IMR-90 (cell line): ENCODE measurements at regions not wholly inside any gene's neighbourhood (a gene's known extent, or its start where the extent isn't known, plus 50 kb on each side); places are given as distances from the start of the nearest gene placed in this dataset.
A peak's percentile ranks its signal among the peaks of the same experiment; 100 is the strongest.

Experiments
- ATAC-seq: fragments of 200-7000 bp; cut with Tn5 transposase; 2 replicates; pipeline ENCODE4 v1.9.1; 2020; ENCODE audit warnings: low read depth, mild to moderate bottlenecking, moderate library complexity
- BruUV-seq: library from RNA; stranded (reverse); fragments of 400-500 nt; replicated peaks from 2 replicates; lab custom pipeline; 2021; lab: Mats Ljungman, UMichigan
- CTCF ChIA-PET: fragments of 300-600 bp; formaldehyde crosslinking; extraction: SDS; loops from one replicate; lab custom pipeline; 2021; ENCODE audit warnings: antibody characterized with exemption; lab: Yijun Ruan, JAX
- POLR2A ChIA-PET: fragments of 300-600 bp; sonication (Branson Sonifier 250); formaldehyde crosslinking; loops from one replicate; lab custom pipeline; 2022; ENCODE audit warnings: antibody characterized with exemption; ENCODE audit not compliant: unreplicated experiment; lab: Charles Lee
- DNase-seq: peaks from one replicate; pipeline ENCODE4 v3.0.0; 2013
- H2AFZ ChIP-seq: replicated peaks from 2 replicates; pipeline ENCODE3; 2013; ENCODE audit warnings: low read length, mild to moderate bottlenecking; ENCODE audit not compliant: poor library complexity
- H2AK5ac ChIP-seq: 2 replicates; pipeline ENCODE4 v1.6.1; 2013; ENCODE audit warnings: low read depth, low read length, inconsistent platforms
- H2AK9ac ChIP-seq: replicated peaks from 2 replicates; pipeline ENCODE3; 2013; ENCODE audit warnings: mild to moderate bottlenecking, low read depth, low read length, moderate library complexity; ENCODE audit not compliant: poor library complexity
- H2BK120ac ChIP-seq: 2 replicates; pipeline ENCODE4 v1.6.1; 2013; ENCODE audit warnings: low read depth, low read length, inconsistent platforms
- H2BK15ac ChIP-seq: 3 replicates; pipeline ENCODE4 v1.6.1; 2013; ENCODE audit warnings: low read depth, low read length, inconsistent platforms
- H2BK20ac ChIP-seq: 2 replicates; pipeline ENCODE4 v1.6.1; 2013; ENCODE audit warnings: low read depth, mild to moderate bottlenecking, inconsistent platforms, low read length, moderate library complexity
- H2BK5ac ChIP-seq: 2 replicates; pipeline ENCODE4 v1.6.1; 2013; ENCODE audit warnings: mild to moderate bottlenecking, low read depth, low read length, inconsistent platforms; ENCODE audit not compliant: poor library complexity, severe bottlenecking
- H3K14ac ChIP-seq: replicated peaks from 2 replicates; pipeline ENCODE4 v1.6.1; 2013; ENCODE audit warnings: low read depth, low read length, inconsistent platforms
- H3K18ac ChIP-seq: 2 replicates; pipeline ENCODE4 v1.6.1; 2013; ENCODE audit warnings: low read depth, low read length, control low read depth
- H3K23ac ChIP-seq: 2 replicates; pipeline ENCODE4 v1.6.1; 2013; ENCODE audit warnings: low read depth, low read length, inconsistent platforms
- H3K27ac ChIP-seq: 2 replicates; pipeline ENCODE4 v1.5.1; 2013; ENCODE audit warnings: mild to moderate bottlenecking, control low read depth, low read length; ENCODE audit not compliant: insufficient read depth
- H3K27me3 ChIP-seq: 2 replicates; pipeline ENCODE4 v1.6.1; 2013; ENCODE audit warnings: low read length; ENCODE audit not compliant: control insufficient read depth, insufficient read depth
- H3K36me3 ChIP-seq: 2 replicates; pipeline ENCODE4 v1.6.1; 2013; ENCODE audit warnings: low read length, mixed read lengths; ENCODE audit not compliant: control insufficient read depth, insufficient read depth
- H3K4ac ChIP-seq: 2 replicates; pipeline ENCODE4 v1.6.1; 2013; ENCODE audit warnings: low read depth, low read length, inconsistent platforms
- H3K4me1 ChIP-seq: 2 replicates; pipeline ENCODE4 v1.6.1; 2013; ENCODE audit warnings: low read length, mixed read lengths; ENCODE audit not compliant: control insufficient read depth, insufficient read depth
- H3K4me2 ChIP-seq: 2 replicates; pipeline ENCODE4 v1.6.1; 2013; ENCODE audit warnings: low read depth, mild to moderate bottlenecking, control low read depth, low read length, moderate library complexity
- H3K4me3 ChIP-seq: 2 replicates; pipeline ENCODE4 v1.5.1; 2013; ENCODE audit warnings: low read depth, mild to moderate bottlenecking, control low read depth, low read length, moderate library complexity; ENCODE audit not compliant: insufficient read depth
- H3K56ac ChIP-seq: 2 replicates; pipeline ENCODE4 v1.6.1; 2013; ENCODE audit warnings: low read length, inconsistent platforms; ENCODE audit not compliant: insufficient read depth; ENCODE audit errors: extremely low read depth
- H3K79me1 ChIP-seq, 2 experiments: 2 replicates each; pipeline ENCODE4 v1.6.1; 2013; ENCODE audit warnings: low read length in 2 of 2, inconsistent platforms in 1 of 2, low read depth in 1 of 2
- H3K9ac ChIP-seq: 2 replicates; pipeline ENCODE4 v1.6.1; 2013; ENCODE audit warnings: low read depth, low read length, control low read depth
- H3K9me1 ChIP-seq: 2 replicates; pipeline ENCODE4 v1.6.1; 2013; ENCODE audit warnings: low read length, inconsistent platforms; ENCODE audit not compliant: insufficient read depth
- H3K9me3 ChIP-seq: 2 replicates; pipeline ENCODE4 v1.6.1; 2013; ENCODE audit warnings: low read length; ENCODE audit not compliant: control insufficient read depth, insufficient read depth
- H4K20me1 ChIP-seq: 2 replicates; pipeline ENCODE4 v1.6.1; 2013; ENCODE audit warnings: low read length, inconsistent platforms; ENCODE audit not compliant: insufficient read depth
- H4K5ac ChIP-seq: 2 replicates; pipeline ENCODE4 v1.6.1; 2013; ENCODE audit warnings: mild to moderate bottlenecking, low read depth, low read length, control low read depth
- H4K8ac ChIP-seq, 2 experiments: 2 replicates each; pipeline ENCODE4 v1.6.1; 2013; ENCODE audit warnings: low read depth in 2 of 2, low read length in 2 of 2, control low read depth in 1 of 2, inconsistent platforms in 1 of 2
- H4K91ac ChIP-seq: 2 replicates; pipeline ENCODE4 v1.6.1; 2013; ENCODE audit warnings: low read depth, low read length, inconsistent platforms; ENCODE audit not compliant: insufficient read depth
- CEBPB ChIP-seq: IDR thresholded peaks from 2 replicates; pipeline ENCODE4 v1.6.1; 2012; ENCODE audit warnings: low read depth, low read length, improper control_type of control experiment
- CTCF ChIP-seq: conservative IDR thresholded peaks from 2 replicates; pipeline ENCODE4 v1.5.1; 2012; ENCODE audit warnings: mild to moderate bottlenecking, low read depth, low read length, improper control_type of control experiment
- WGBS, 2 experiments: methylation state at CpG; one replicate each; pipeline versions ENCODE4 v1.1.5 to v1.1.7; 2013; ENCODE audit warnings: missing lambda C conversion rate in 2 of 2; ENCODE audit not compliant: insufficient read length in 1 of 2; ENCODE audit errors: extremely low coverage in 2 of 2; 5-methylcytosine and 5-hydroxymethylcytosine counted together
- dilution Hi-C: fragments of 300-500 bp; cut with HindIII; formaldehyde crosslinking; loops from one replicate; pipeline ENCODE4 v1.14.3; 2018; ENCODE audit warnings: low sequenced_read_pairs; ENCODE audit not compliant: unreplicated experiment
- in situ Hi-C: fragments of 300-500 bp; cut with MboI; formaldehyde crosslinking; loops from 3 replicates; pipeline ENCODE4 v1.14.3; 2019; ENCODE audit warnings: low sequenced_read_pairs, inconsistent platforms, mixed read lengths
- intact Hi-C: fragments of 100-400 bp; cut with micrococcal nuclease; formaldehyde crosslinking; loops from 2 replicates; pipeline ENCODE4 v1.10.0; 2022

DNA sequence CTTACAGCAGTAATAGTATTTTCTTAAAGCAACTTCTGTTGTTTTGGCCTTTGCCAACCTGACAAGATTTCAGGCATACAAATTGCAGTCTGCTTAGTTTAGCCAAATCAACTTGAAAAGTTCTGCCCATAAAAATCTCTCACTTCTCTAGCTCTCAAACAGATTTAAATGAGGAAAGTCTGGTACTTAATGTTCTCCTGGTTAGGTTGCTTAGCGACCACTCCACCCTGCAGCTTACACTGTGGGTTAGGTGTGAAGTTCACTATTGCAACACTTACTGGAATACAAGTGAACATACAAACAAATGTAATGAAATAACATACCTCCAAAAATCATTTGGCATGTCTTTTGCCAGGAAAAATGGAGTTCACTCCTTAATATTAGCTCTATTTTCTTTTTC lies 178.7 kb upstream of the PCDH9 start:
- H3K9ac ChIP-seq, result no peak overlapping the region
- no peak overlapping the region for H2AK9ac ChIP-seq
- H2BK15ac ChIP-seq, result no peak overlapping the region
- no peak for TF ChIP-seq CTCF
- TF ChIP-seq CEBPB, result 0 out of 2 replicates have a peak, but pooled peaks have one; percentile 12
- H2AFZ ChIP-seq, result no peak overlapping the region
- H3K4me3 ChIP-seq, result no peak overlapping the region
- intact Hi-C loops, result no loop called here
- H3K36me3 ChIP-seq, result no peaks in the 10 kb centered on the region
- WGBS, 2 experiments, result no CpG with 5 or more reads among the region's 1 CpG
- H4K91ac ChIP-seq, result no peak overlapping the region
- no peak overlapping the region for H2BK120ac ChIP-seq
- dilution Hi-C loops, result no loop called here
- H3K4me2 ChIP-seq, result no peak overlapping the region
- no peaks in the 10 kb centered on the region for H3K9me3 ChIP-seq
- H4K20me1 ChIP-seq, result no peaks in the 10 kb centered on the region
- H3K4ac ChIP-seq, result no peak overlapping the region
- ChIA-PET CTCF (interaction anchor here (1.0 kb wide), 1 partner anchor 26 kb away, joined by 3 read pairs; no protein-coding TSS in a partner anchor), POLR2A (no interaction called here)
- H2AK5ac ChIP-seq, result no peak overlapping the region
- no peaks in the 10 kb centered on the region for H3K9me1 ChIP-seq
- H3K4me1 ChIP-seq, result no peaks in the 10 kb centered on the region
- no TSS peak for BruUV-seq
- H3K18ac ChIP-seq, result no peak overlapping the region
- DNase-seq (no peak), ATAC-seq (no peak)
- no peak overlapping the region for H3K56ac ChIP-seq
- no peaks in the 10 kb centered on the region for H3K27me3 ChIP-seq
- no peaks in the 10 kb centered on the region for H3K79me1 ChIP-seq
- no peak overlapping the region for H4K8ac ChIP-seq
- H2BK5ac ChIP-seq, result no peak overlapping the region
- in situ Hi-C loops, result no loop called here
- no peak overlapping the region for H2BK20ac ChIP-seq
- H3K23ac ChIP-seq, result no peak overlapping the region
- no peak overlapping the region for H3K27ac ChIP-seq
- H4K5ac ChIP-seq, result no peak overlapping the region
- H3K14ac ChIP-seq, result no peak overlapping the region
